Neural cell (in vitro differentiated cells): ENCODE measurements at regions not wholly inside any gene's neighbourhood (a gene's known extent, or its start where the extent isn't known, plus 50 kb on each side); places are given as distances from the start of the nearest gene placed in this dataset.

Source experiments
- H2AFZ ChIP-seq: fragments of 200-600, 300-800 bp; sonication (generic), shearing (Covaris generic); 2 replicates; pipeline ENCODE4 v1.6.0; 2014; ENCODE audit warnings: low read depth, mild to moderate bottlenecking, antibody characterized with exemption, low read length, moderate library complexity
- H3F3A ChIP-seq: fragments of 200-600 bp; shearing (Covaris generic); 2 replicates; pipeline ENCODE4 v1.6.1; 2016; ENCODE audit warnings: mild to moderate bottlenecking, moderate library complexity, mixed read lengths, antibody characterized with exemption, low read length; ENCODE audit not compliant: insufficient read depth, poor library complexity, severe bottlenecking
- H3K27ac ChIP-seq: fragments of 200-600, 300-800 bp; sonication (generic), shearing (Covaris generic); 2 replicates; pipeline ENCODE4 v1.5.1; 2014; ENCODE audit warnings: mild to moderate bottlenecking, low read length, moderate library complexity
- H3K27me3 ChIP-seq: fragments of 300-800, 200-600 bp; sonication (generic), shearing (Covaris generic); 2 replicates; pipeline ENCODE4 v1.6.0; 2014; ENCODE audit warnings: mild to moderate bottlenecking, low read depth, low read length, moderate library complexity; ENCODE audit not compliant: insufficient read depth
- H3K36me3 ChIP-seq: fragments of 300-800, 200-600 bp; sonication (generic), shearing (Covaris generic); 2 replicates; pipeline ENCODE4 v1.5.1; 2014; ENCODE audit warnings: mild to moderate bottlenecking, antibody characterized with exemption, low read length, moderate library complexity; ENCODE audit not compliant: insufficient read depth
- H3K4me2 ChIP-seq: fragments of 300-800, 200-600 bp; sonication (generic), shearing (Covaris generic); 2 replicates; pipeline ENCODE4 v1.6.0; 2014; ENCODE audit warnings: mild to moderate bottlenecking, low read length
- H3K4me3 ChIP-seq: fragments of 300-800, 200-600 bp; sonication (generic), shearing (Covaris generic); 2 replicates; pipeline ENCODE4 v1.5.1; 2014; ENCODE audit warnings: mild to moderate bottlenecking, low read length, moderate library complexity
- H3K79me2 ChIP-seq: fragments of 200-600 bp; shearing (Covaris generic); replicated peaks from 2 replicates; pipeline ENCODE4 v1.6.0; 2014; ENCODE audit warnings: mild to moderate bottlenecking, low read length, moderate library complexity; ENCODE audit not compliant: insufficient read depth
- H3K9ac ChIP-seq: fragments of 300-800, 200-600 bp; sonication (generic), shearing (Covaris generic); 2 replicates; pipeline ENCODE4 v1.6.1; 2016; ENCODE audit warnings: mild to moderate bottlenecking, low read length, mixed read lengths
- H3K9me2 ChIP-seq: fragments of 200-600 bp; shearing (Covaris generic); 2 replicates; pipeline ENCODE4 v1.6.1; 2016; ENCODE audit warnings: mild to moderate bottlenecking, low read length, mixed read lengths; ENCODE audit not compliant: insufficient read depth
- H3K9me3 ChIP-seq: fragments of 200-600, 300-800 bp; sonication (generic), shearing (Covaris generic); 2 replicates; pipeline ENCODE4 v1.6.1; 2016; ENCODE audit warnings: mild to moderate bottlenecking, mixed run types, low read length, moderate library complexity, mixed read lengths
- H4K20me1 ChIP-seq: fragments of 200-600 bp; shearing (Covaris generic); 2 replicates; pipeline ENCODE4 v1.6.1; 2016; ENCODE audit warnings: mild to moderate bottlenecking, mixed run types; ENCODE audit not compliant: insufficient read depth
- CTCF ChIP-seq: fragments of 450-650 bp; IDR thresholded peaks from 2 replicates; pipeline ENCODE4 v1.5.1; 2014; ENCODE audit warnings: antibody characterized with exemption, mild to moderate bottlenecking, moderate library complexity; ENCODE audit not compliant: poor library complexity, severe bottlenecking
- EP300 ChIP-seq: fragments of 450-650 bp; conservative IDR thresholded peaks from 2 replicates; pipeline ENCODE4 v1.6.1; 2014; ENCODE audit warnings: antibody characterized with exemption, mild to moderate bottlenecking, moderate library complexity; ENCODE audit not compliant: poor library complexity, severe bottlenecking
- EZH2 ChIP-seq: fragments of 200-600, 300-800 bp; shearing (Covaris generic), sonication (generic); IDR thresholded peaks from 2 replicates; pipeline ENCODE4 v1.6.1; 2014; ENCODE audit warnings: antibody characterized with exemption, low read length, borderline replicate concordance, mild to moderate bottlenecking; ENCODE audit not compliant: insufficient read depth, poor library complexity, severe bottlenecking
- MXI1 ChIP-seq: fragments of 450-650 bp; conservative IDR thresholded peaks from 2 replicates; pipeline ENCODE4 v1.6.1; 2014; ENCODE audit warnings: antibody characterized with exemption, mild to moderate bottlenecking; ENCODE audit not compliant: poor library complexity, severe bottlenecking
- POLR2AphosphoS5 ChIP-seq: IDR thresholded peaks from 2 replicates; pipeline ENCODE4 v1.6.1; 2012
- RAD21 ChIP-seq: fragments of 450-650 bp; conservative IDR thresholded peaks from 2 replicates; pipeline ENCODE4 v1.6.1; 2014; ENCODE audit warnings: antibody characterized with exemption, mild to moderate bottlenecking, moderate library complexity
- REST ChIP-seq: IDR thresholded peaks from 2 replicates; pipeline ENCODE4 v1.6.1; 2012; ENCODE audit warnings: borderline replicate concordance
- SMC3 ChIP-seq: fragments of 450-650 bp; conservative IDR thresholded peaks from 2 replicates; pipeline ENCODE4 v1.6.1; 2014; ENCODE audit warnings: antibody characterized with exemption, mild to moderate bottlenecking, moderate library complexity; ENCODE audit not compliant: poor library complexity
- TAF1 ChIP-seq: IDR thresholded peaks from 2 replicates; pipeline ENCODE4 v1.6.1; 2012; ENCODE audit warnings: low read depth

- Histone ChIP-seq H4K20me1 (no peaks in the 10 kb centered on the region), H3K27ac (no peak overlapping the region), H3K9me2 (no peaks in the 10 kb centered on the region)
Observed at GRCh38 chr10:124239696-124240095, 146.3 kb upstream of the CHST15 start.

DNA sequence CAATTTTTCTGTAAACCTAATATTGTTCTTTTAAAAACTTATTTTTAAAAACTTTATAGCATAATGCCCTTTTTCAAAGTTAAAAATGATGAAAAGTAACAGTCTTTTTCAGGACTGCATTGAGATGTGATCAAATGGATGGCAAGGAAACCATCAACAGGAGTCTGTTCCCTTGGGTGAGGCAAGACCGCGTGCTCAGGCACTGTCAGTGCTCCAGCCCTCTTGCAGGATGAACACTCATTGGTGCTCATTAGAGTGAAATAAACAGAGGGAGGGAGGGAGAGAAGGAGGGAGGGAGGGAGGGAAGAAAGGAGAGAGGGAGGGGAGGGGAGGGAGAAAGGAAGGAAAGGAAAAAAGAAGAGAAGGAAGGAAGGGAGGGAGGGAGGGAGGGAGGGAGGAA, 145.7 kb upstream of the CHST15 start:
- Histone ChIP-seq H3K9me3 (no peaks in the 10 kb centered on the region), H3K79me2 (no peaks in the 10 kb centered on the region), H2AFZ (no peak overlapping the region), H3K27me3 (no peaks in the 10 kb centered on the region), H3K4me3 (no peak overlapping the region), H3K27ac (no peak overlapping the region), H3K4me2 (no peak overlapping the region), H3K9me2 (no peaks in the 10 kb centered on the region), H4K20me1 (no peaks in the 10 kb centered on the region), H3F3A (no peaks in the 10 kb centered on the region), H3K9ac (no peak overlapping the region), H3K36me3 (no peaks in the 10 kb centered on the region)
- TF ChIP-seq RAD21 (no peak), EZH2 (no peak), TAF1 (no peak), REST (no peak), MXI1 (no peak), EP300 (no peak), POLR2AphosphoS5 (no peak), SMC3 (no peak)

More at GRCh38 chr10:124239696-124240095, 146.3 kb upstream of the CHST15 start:
- Histone ChIP-seq H3K36me3 (no peaks in the 10 kb centered on the region), H3K4me2 (no peak overlapping the region), H3K27me3 (no peaks in the 10 kb centered on the region), H3K9ac (no peak overlapping the region), H3K79me2 (no peaks in the 10 kb centered on the region), H3K4me3 (no peak overlapping the region), H2AFZ (no peak overlapping the region), H3F3A (no peaks in the 10 kb centered on the region), H3K9me3 (no peaks in the 10 kb centered on the region)
- no peak for TF ChIP-seq POLR2AphosphoS5
- no peak for TF ChIP-seq MXI1
- TF ChIP-seq RAD21, result no peak
- TF ChIP-seq EP300, result no peak
- TF ChIP-seq TAF1, result no peak
- TF ChIP-seq REST, result no peak
- no peak for TF ChIP-seq SMC3
- TF ChIP-seq EZH2, result no peak
- TF ChIP-seq CTCF, result no peak
